ENCODE measurements at regions not wholly inside any gene's neighbourhood (a gene's known extent, or its start where the extent isn't known, plus 50 kb on each side); places are given as distances from the start of the nearest gene placed in this dataset.

DNA sequence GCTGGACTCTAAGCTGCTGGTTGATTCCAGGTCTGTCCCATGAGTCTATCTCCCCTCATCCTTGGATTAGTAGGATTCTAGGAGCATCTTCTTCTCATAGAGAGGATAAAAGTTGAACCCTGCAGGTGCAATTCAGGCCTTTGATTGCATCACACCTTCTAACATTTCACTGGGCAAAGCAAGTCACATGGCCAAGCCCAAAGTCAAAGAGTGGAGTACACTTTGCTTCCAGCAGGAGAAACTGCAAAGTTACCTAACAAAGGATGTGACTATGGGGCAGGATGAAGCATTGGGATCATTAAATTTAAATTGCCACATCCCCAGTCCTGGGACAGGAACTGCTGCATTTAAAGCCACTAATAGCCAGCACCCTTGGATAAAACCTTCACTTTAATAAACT lies 51.0 kb upstream of the EGFLAM start:
- no peak for DNase-seq

DNA sequence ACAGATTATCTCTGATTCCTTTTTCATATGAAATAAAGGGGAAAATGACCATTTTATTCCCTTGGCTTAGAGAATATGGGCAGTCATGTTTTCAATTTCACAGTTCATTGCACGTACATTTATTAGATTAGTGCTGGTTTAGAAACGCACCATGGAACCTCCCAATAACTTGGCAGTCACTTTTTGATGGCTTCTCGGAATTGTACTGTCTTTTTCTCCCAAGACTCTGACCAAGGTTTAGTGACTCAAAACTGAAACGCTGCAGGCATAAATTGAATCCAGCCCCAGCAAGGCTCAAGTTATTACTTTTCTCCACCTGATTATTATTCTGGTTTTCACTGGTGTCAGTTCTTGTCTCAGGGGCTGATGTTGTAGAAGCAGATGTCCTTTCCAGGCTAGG lies 55.6 kb upstream of the EGFLAM start:
- no peak for DNase-seq

DNA sequence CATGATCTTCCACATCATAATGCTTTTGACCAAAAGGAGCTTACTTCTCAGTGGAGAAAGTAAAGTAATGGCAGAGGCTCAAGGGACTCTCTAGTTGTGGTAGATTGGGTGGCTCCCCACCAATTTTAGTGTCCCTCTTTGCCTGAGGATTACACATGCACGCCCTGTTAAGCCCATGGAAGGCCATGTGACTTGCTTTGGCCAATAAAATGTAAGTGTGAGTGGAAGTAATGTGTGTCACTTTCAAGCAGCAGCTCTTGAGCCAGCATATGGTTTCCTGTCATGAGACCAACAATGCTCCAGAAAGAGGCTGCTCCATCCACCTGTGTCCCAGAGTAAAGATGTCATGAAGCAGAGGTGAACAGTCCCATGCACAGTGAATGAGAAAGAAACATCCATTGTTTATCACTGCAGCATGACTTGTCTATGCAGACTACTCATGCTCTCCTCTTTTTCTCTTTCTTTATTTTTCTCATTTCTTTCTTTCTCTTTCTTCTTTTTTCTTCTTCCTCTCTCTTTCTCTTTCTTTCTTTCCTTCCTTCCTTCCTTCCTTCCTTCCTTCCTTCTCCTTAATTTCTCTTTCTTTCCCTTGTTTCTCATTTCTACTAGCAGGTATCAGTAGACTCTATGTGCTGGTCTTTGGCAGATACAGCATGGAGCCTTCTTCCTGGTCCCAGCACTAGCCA lies 57.3 kb upstream of the EGFLAM start:
- no peak for DNase-seq

DNA sequence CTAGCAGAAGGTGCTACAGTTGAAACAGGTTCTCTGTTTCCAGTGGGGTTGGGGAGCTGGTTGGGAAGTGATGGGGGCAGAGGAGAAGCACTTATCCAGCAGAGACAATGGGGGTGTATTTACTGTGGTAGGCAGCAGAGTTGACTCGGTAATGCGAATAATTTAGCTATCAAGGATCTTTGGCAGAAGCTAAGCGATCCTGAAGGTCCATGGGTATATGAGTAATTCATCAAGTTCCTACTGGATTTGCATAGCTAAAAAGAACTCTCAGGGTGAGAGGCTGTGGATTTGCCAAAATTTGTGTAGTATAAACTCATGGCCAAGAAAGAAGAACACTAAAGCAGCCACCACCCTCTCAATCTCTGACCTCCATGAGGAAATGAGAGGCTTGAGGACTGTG lies 61.2 kb upstream of the EGFLAM start:
- DNase-seq = no peak

DNA sequence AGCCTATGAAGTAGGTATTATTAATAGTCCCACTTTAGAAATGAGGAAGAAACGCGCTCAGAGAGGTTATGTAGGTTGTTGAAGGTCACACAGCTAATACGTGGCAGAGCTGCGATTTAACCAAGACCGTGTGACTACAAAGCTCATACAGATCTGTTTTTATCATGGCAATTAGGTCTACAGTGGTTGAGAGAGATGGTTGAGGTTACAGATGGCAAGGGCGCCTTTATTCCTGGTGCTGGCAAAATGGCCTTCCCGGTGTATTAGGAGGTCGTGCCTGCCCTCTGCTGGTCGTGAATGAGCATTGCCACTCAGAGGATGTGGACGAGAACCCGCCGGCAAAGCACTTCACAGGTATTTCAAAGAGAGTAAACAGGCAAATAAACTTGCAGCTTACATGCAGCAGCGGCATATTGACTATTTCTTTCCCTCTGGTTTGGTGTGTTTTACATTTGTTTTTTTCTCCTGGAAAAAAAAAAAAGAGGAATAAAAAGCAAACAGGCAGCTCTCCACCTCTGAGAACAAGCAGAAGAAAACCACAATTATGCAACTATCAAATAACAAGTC lies 65.3 kb upstream of the EGFLAM start:
- DNase-seq = peak; percentile 20 to 69

DNA sequence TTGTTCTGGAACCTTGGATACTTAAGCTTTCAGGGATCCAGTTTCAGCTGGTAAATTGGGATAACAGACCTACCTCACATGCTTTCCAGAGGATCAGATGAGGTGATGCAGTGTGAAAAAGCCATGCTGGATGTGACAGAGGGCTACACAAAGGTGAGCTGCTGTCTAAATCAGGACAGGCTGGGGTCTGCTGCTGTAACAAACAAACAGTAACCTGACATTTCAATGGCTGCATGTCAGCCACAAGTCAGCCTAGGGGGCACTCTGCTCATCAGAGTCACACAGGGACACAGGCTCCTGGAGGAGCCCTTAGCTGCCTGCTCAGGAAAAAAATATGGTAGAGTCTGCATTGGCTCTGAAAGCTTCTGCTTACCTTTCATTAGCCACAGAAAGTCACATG lies 66.7 kb upstream of the EGFLAM start:
- no peak for DNase-seq

DNA sequence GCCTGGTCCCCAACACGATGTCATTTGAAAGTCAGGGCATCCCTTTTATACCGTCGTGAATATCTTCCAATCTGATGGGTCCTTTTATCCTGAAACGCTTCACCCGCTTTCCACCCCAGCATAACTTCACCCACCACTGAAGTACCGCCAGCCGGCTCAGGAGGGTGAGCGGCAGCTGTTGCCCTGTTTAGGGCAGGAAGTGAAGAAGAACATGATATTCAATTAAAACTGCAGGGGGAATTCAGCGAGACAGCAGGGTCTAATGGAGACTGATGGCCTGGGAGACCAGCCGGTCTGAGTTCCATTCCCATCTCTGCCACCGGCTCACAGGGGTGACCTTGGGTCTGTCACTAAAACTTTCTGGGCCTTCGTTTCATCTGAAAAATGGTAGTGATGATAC lies 68.2 kb upstream of the EGFLAM start:
- DNase-seq = no peak

DNA sequence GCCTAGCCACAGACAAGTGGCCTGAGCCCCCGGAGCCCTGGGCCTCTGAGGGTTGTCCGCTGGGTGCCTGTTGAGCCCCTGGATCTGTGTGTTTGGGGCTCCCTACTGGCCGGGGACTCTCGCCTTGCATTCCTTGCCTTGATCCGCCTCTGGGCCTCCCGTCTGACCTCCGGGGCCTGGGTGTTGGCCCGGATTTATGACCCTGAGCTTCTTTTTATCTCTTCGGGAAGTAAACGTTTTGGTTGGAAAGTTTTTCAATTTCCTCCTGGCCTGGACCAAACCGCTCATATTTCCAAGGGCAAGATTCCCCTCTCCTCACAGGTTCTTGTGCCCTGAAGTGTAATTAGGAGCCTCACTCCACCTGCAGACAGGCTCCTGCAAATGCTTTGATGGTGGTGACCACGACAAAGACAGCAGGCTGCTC lies 69.3 kb upstream of the EGFLAM start:
- DNase-seq = no peak

DNA sequence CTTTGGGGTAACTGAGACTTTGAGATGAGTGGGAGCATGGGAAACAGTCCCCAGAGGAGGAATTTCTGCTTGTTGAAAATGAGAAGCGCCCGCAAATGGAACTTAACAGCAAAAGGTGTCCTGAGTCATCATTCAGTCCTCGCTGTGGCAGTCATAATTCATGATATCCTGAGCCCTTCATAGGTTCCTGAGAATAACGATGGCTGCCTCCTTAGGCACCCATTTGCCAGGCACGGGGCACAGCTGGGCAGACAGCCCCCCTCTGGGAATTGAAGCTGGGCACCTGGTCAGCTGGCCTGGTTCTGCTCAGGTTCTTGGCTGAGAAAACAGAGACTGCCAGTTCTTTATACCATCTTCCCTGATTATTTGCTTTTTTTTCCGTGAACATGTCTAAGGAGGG lies 69.8 kb upstream of the EGFLAM start:
- no peak for DNase-seq

DNA sequence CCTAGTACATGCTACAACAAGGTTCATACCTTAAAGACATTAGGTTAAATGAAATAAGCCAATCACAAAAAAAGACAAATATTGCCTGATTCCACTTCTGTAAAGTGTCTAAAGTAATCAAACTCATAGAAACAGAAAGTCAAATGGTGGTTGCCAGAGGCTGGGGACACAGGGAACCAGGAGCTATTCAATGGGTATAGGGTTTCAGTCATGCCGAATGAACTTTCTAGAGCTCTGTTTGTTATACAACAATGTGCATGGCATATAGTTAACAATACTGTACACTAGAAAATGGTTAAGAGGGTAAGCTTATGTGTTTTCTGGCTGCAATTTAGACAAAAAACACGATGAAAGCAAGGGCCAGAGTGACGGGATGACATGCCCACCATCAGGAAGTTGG lies 70.8 kb upstream of the EGFLAM start:
- no peak for DNase-seq

DNA sequence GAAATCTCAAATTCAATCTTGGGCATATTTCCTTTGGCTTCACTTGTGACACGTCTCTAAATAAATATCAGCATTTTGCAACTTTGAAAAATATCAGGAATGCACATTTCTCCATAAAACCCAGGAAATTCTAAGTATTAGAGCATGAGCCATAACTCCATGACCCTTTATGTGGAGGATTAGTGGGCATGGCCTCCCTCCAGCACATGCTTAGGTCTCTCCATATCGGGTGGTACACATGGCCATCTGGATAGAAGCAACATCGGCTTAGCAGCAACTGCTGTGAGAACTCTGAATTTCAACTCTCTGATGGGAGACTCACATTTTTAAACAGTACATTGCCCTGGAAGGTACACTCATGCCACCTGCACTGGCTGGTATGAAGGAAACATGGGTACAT lies 73.7 kb upstream of the EGFLAM start:
- DNase-seq = no peak

DNA sequence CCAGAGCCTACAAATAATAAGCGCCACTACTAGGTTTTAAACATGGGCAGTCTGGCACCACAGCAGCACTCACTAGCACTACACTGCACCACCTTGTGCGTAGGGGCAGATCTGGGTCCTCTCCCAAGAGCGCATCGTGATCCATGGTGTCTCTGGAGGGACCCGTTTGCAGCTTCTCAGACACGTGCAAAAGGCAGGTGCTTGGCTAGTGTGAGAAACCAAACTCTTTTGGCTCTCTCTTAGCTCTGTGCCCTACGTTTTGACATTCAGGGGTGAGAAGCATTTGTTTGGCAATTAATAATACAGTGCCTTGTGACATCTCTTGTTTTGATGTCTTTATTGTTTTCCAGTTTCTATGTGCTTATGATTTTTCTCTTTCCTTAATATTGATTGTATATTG lies 75.4 kb upstream of the EGFLAM start:
- DNase-seq = no peak

DNA sequence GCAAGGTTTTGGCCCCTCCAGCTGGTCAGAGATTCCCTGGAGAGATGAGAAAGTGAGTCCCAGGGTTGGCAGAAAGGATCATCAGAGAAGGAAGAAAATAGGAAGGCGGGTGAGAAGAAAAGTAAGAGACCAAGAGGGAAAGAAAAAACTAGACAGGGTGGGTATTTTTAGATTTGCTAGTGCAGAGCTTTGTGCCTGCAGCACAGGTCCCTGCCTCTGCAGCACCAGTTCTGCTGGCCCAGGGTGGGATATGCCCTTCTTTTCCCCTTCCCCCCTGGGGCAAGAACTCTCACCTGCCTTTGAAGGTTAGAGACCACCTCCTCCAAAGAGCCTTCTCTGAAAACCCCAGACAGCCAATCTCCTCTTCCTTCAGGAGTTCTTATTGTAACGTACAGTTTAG lies 90.3 kb upstream of the EGFLAM start:
- DNase-seq = no peak

DNA sequence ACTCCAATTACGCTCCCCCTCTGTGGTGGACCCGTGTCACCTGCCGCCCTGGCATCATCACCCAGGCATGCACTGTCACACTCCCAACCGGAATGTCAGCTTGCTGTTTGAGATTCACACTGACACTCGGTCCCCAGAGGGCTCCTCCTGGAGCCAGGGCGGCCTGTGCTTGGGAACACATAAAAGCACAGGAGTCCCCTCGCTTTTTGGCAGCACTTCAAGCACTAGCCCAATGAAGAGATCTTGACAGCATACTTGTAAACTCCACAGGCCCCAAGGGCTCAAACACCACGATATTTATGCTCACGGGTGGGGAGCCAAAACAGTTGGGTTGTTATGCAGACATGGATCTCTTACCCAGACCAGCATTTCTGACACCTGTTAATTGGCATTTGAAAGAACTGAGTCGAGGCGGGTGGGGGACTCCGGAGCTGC lies 90.8 kb upstream of the EGFLAM start:
- DNase-seq = no peak

DNA sequence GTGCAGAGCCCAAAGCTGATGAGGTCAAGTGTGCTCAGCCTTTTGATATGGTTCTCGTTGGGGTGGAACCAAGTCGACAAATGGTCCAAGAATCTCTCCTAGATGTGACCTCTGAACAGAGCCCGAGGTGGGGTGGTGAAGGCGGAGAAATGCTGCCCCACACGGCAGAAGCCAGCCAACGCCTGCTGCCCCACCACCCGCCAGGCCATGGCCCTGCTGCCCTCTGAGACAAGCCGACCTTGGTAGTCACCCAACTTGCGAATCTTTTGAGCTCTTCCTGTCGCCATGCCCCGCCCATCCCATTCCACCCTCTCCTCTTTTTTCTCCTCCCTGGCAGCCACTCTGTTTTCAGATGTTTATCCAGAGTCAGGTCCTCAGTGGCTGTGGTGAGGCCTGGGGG lies 91.5 kb upstream of the EGFLAM start:
- DNase-seq = no peak

DNA sequence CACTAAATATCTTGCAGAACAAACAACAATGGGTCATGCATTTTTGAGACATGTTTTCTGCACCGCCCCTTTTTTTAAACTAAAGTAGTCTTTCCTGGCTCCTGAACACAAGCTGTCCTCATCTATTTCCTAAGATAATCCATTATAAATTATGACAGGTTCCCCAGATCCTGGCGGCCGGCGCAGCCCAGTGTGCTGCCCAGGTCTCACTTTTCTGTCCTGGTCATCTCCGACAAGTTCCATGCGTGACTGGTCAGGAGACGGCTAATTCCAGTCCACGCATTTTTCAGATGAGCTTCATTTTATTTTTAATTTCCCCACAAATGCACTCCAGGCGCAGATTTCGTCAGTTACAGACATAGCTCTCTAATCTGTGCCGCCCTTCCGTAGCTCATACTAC lies 92.9 kb upstream of the EGFLAM start:
- no peak for DNase-seq

DNA sequence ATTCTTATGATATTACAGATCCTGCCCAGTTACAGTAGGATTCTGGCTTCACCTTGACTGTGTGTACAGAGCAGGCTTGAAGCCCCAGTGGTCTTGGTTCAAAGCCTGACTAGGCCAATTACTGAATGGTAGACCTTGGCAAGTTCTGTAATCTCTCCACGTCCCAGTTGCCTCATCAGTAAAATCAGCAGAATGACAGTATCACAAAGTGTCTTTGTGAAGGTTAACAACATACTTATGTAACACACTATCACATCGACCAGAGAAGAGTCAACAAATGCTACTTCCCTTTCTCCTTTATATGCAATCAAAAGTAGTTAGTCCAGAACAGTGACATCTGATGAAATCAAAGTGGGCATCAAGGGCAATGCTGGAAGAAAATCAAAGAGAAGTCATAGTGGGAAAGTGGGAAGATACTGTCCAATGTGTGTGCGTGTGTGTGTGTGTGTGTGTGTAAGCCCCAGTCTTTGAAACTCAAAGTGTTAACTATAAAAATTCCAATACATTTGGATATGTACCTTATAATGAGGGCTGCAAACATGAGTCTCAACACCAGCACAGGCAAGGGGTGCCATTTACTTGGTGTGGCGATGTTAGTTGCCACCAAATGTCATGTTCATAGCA lies 93.5 kb upstream of the EGFLAM start:
- DNase-seq = no peak

DNA sequence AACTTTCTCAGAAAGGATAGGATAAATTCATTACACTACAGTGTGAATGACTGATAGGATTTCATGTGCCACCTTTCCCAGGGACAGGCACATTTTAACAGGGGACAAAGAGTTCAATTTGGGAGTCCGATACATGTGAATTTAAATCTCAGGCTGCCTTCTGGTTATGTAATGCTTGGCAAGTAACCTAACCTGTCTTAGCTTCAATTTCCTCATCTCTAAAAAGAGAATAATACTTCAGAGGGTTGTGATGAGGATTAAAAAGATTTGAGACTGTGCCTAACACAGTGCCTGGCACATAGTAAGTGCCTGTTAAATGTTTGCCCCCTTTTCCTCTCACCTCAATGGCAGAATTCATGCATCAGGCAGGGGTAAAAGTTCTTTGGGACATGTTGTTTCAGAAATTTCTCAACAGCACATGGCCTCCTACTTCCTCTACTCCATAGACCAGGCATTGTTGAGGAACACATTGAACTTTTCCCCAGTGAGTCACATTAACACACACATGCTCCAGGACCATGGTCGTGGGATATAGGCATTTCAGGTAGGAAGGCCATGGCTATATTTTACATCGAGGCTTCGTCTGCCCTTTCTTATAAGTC lies 94.6 kb upstream of the EGFLAM start:
- DNase-seq = no peak

DNA sequence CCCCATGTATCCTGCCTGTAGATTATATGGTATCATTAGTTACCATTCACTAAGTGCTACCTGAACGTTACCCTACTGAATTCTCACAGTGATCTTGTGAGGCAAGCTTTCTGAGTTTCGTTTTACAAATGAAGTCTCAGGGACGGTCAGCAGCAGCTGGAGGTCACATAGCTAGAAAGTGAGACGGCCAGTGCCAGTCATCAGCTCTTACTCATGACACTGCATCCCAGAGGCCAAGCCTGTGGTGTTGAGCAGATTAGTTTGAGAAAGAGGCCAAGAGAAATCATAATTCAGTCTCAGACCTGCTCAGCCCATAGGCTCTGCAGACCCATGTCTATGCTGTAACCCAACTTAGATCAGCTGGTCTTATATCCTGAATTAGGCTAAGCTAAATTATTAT lies 95.7 kb upstream of the EGFLAM start:
- DNase-seq = no peak

DNA sequence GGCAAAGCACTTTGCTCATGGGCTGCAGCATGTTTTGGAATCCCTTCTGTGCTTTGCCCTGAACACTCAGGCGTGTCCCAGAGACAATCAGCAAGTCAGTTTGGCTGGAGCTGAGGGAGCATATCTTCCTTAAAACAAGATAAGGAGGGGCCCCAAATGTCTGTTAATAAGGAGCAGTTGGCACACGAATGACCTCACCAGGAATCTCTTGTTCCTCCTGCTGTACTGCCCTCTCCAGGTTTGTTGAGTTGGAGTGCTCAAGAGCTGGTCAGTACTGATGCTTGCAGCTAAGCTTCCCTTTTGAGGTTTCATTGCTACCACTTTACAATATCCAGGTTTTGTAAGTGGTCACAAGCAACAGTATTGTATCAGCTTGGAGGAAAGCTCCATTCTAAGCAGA lies 101.3 kb upstream of the EGFLAM start:
- DNase-seq = no peak

DNA sequence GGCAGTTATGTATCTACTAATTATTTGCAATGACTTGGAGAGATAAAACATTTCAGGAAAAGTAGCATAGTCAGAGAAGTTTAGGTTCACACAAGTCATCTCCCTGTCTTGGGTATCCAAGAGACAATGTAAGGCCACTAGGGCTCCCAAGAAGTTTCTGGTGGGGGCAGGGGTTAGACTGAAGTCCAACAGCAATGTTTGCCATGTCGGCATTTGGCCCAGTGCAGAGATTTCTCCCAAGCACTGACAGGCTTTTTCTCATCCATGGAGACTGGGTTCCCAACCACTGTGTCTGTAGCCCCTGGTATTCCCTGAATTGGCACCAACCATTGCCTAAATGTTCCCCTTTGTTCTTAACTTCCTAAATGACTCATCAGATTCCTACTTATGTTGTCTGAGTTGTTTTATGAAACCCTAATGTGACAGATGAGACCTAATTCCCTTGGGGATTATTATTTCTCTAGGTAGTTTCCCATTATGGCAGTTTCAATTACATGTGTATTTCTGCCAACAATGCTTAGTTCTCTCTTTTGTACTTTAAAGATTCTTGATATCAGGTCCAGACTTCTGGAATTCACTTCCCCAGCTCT lies 103.6 kb upstream of the EGFLAM start:
- DNase-seq = no peak

DNA sequence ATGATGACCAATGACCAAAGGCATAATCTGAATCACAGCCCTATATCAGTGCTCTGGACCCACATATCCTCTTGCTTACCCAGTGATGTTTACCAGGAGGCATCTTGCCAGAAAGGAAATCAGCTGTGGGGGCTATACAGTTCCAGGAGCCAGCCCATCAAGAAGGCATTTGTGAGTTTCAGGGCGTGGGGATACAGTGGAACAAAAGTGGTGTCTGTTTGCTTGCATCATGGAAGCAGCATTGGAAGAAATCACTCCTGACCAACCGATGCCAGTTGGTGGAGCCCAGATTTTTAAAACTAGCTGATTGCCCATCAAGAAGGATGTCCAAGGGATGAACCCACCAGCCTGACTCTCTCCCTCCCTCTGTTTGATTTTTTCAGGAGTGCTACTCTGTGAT lies 106.5 kb upstream of the EGFLAM start:
- no peak for DNase-seq

DNA sequence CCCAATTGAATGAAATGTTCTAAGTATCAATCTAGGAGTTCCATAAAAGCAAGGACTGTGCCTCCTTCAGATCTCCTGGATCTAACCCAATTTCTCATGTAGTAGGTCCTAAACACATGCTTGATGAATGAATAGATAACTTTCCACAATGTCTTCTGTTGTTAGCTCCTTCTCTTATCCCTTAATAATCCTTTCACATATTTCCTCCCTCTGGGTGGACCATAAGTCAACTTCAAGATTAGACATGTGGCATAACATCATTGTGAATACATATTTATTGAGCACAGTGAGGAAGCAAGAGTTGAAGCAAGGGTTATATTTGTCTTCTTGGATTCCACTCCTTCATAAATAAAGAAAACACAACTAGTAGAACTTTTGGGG lies 108.6 kb upstream of the EGFLAM start:
- DNase-seq = no peak

DNA sequence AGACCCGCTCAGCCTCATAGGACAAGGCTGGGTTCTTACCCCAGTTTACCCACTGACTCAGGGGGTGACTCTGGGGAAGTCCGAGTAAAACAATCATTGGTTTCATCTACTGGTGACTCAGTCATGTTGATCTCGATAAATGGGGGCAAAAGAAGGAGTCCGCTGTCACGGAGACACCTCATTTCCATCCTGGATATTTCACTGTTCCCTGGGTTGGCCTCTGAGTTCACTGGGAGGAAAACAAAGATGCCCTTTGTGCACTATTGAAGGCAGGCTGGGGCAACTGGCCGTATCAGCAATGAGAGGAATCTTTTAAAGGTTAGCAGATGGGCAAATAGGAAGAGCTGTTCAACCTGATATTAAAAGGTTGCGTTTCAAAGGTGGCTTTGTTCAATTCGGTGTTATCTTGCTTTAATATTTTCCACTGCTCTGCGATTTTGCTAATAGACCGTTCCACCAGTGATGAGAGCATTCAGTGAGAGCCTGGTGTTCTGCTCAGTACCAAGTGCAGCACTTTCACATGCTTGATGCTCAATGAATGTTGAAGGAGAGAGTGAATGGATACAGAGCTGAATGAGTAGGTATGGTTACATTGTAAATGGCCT lies 110.2 kb upstream of the EGFLAM start:
- no peak for DNase-seq

All from inflammatory macrophage treated with lipopolysaccharide for 1 hour (primary cell).